GM23248 (cell line): ENCODE measurements at regions not wholly inside any gene's neighbourhood (a gene's known extent, or its start where the extent isn't known, plus 50 kb on each side); places are given as distances from the start of the nearest gene placed in this dataset.

Source experiments
- EZH2 ChIP-seq: fragments of 200-600 bp; sonication (generic); IDR thresholded peaks from 2 replicates; pipeline ENCODE4 v1.6.1; 2018; ENCODE audit warnings: antibody characterized with exemption, mild to moderate bottlenecking; ENCODE audit not compliant: insufficient read depth, poor library complexity, severe bottlenecking
- EZH2phosphoT487 ChIP-seq: fragments of 200-600 bp; sonication (generic); IDR thresholded peaks from 2 replicates; pipeline ENCODE4 v1.6.1; 2018; ENCODE audit warnings: antibody characterized with exemption, moderate library complexity, mild to moderate bottlenecking, low read depth; ENCODE audit not compliant: insufficient read depth

DNA sequence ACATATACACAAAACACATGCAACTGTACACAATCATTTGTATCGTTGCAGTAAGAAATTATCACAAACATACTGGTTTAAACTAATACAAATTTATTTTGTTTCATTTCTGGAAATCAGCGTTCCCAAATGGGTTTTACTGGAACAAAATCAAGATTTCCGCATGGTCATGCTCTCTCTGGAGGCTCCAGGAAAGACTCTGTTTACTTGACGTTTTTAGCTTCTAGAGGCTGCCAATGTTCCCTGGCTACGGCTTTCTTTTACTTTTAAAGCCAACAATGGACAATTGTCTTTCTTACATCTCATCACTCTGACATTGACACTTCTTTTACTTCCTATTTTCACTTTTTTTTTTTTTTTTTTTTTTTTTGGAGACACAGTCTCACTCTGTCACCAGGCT is 793.1 kb downstream of the CDH9 start:
- TF ChIP-seq EZH2 (no peak), EZH2phosphoT487 (no peak)
